HepG2 (cell line): ENCODE measurements at regions not wholly inside any gene's neighbourhood (a gene's known extent, or its start where the extent isn't known, plus 50 kb on each side); places are given as distances from the start of the nearest gene placed in this dataset.

Experiments used
- ATAC-seq: fragments of 200-7000 bp; cut with Tn5 transposase; 3 replicates; pipeline ENCODE4 v1.9.1; 2020; ENCODE audit warnings: mild to moderate bottlenecking, moderate library complexity
- BruUV-seq: library from RNA; stranded (reverse); fragments of 400-500 nt; replicated peaks from 2 replicates; lab custom pipeline; 2021; lab: Mats Ljungman, UMichigan
- CTCF ChIA-PET: fragments of 300-600 bp; formaldehyde crosslinking; extraction: SDS; loops from one replicate; lab custom pipeline; 2021; ENCODE audit warnings: low total read pairs, inconsistent platforms, low intra/inter-chr PET ratio; lab: Yijun Ruan, JAX
- POLR2A ChIA-PET: fragments of 350-600 bp; sonication (Branson Sonifier 250); formaldehyde crosslinking; loops from one replicate; lab custom pipeline; 2020; ENCODE audit warnings: antibody characterized with exemption, inconsistent platforms; lab: Yijun Ruan, JAX
- DNase-seq: peaks from one replicate; pipeline ENCODE4 v3.0.0-alpha.2; 2015; ENCODE audit warnings: low spot score
- FAIRE-seq: peaks from 3 replicates; lab custom pipeline; 2011; peaks lifted over from hg19 to GRCh38; lab: Jason Lieb, UNC
- H2AFZ ChIP-seq: one replicate; pipeline ENCODE4 v1.6.1; 2011; ENCODE audit warnings: low read length, inconsistent platforms
- H3K27ac ChIP-seq: fragments of 300-600 bp; 3 replicates; pipeline ENCODE4 v1.8.0; 2011; ENCODE audit warnings: mixed run types, mild to moderate bottlenecking, mixed read lengths, low read length, inconsistent platforms; ENCODE audit not compliant: insufficient read depth; ENCODE audit errors: extremely low read length
- H3K27me3 ChIP-seq, 2 experiments: fragments of 200-600 bp in 1 of 2; 2 replicates in 1 of 2; 3 replicates in 1 of 2; pipeline versions ENCODE4 v1.6.0 to v1.8.0; 2011; ENCODE audit warnings: low read length in 2 of 2, mild to moderate bottlenecking in 2 of 2, moderate library complexity in 2 of 2, inconsistent platforms in 1 of 2; ENCODE audit not compliant: insufficient read depth in 2 of 2, control insufficient read depth in 1 of 2
- H3K36me3 ChIP-seq, 2 experiments: fragments of 200-600 bp in 1 of 2; replicated peaks in 1 of 2; 2 replicates in 1 of 2; 3 replicates in 1 of 2; pipeline versions ENCODE4 v1.5.1 to v1.8.0; 2011; ENCODE audit warnings: low read length in 2 of 2, inconsistent platforms in 1 of 2; ENCODE audit not compliant: insufficient read depth in 2 of 2, control insufficient read depth in 1 of 2
- H3K4me1 ChIP-seq: 2 replicates; pipeline ENCODE4 v1.5.1; 2012; ENCODE audit warnings: low read length, inconsistent platforms; ENCODE audit not compliant: insufficient read depth
- H3K4me2 ChIP-seq: 2 replicates; pipeline ENCODE4 v1.6.0; 2011; ENCODE audit warnings: low read depth, low read length, inconsistent platforms
- H3K4me3 ChIP-seq, 3 experiments: fragments of 200-600 bp in 1 of 3; sonication (generic), shearing (Covaris generic) in 1 of 3; replicated peaks in 1 of 3; 2 replicates each; pipeline ENCODE4 v1.5.1; 2011 to 2016; ENCODE audit warnings: low read length in 3 of 3, inconsistent platforms in 2 of 3, low read depth in 2 of 3, mild to moderate bottlenecking in 2 of 3, control low read depth in 1 of 3, mixed read lengths in 1 of 3; ENCODE audit not compliant: insufficient read depth in 1 of 3
- H3K79me2 ChIP-seq: one replicate; pipeline ENCODE4 v1.6.1; 2011; ENCODE audit warnings: low read length, inconsistent platforms; ENCODE audit not compliant: insufficient read depth
- H3K9ac ChIP-seq: 2 replicates; pipeline ENCODE4 v1.6.0; 2011; ENCODE audit warnings: mild to moderate bottlenecking, low read depth, low read length, inconsistent platforms; ENCODE audit not compliant: insufficient read depth
- H3K9me3 ChIP-seq: 2 replicates; pipeline ENCODE4 v1.5.1; 2012; ENCODE audit warnings: mild to moderate bottlenecking, low read length
- H4K20me1 ChIP-seq: 2 replicates; pipeline ENCODE4 v1.6.0; 2011; ENCODE audit warnings: inconsistent platforms, mild to moderate bottlenecking, low read length, moderate library complexity; ENCODE audit not compliant: insufficient read depth
- AHR ChIP-seq: IDR thresholded peaks from 2 replicates; pipeline ENCODE4 v1.6.1; 2018; ENCODE audit warnings: missing genetic modification reagents, missing compliant biosample characterization
- ATF7 ChIP-seq, 2 experiments: fragments of 450-650 bp in 1 of 2; sonication (generic) in 1 of 2; formaldehyde crosslinking in 1 of 2; IDR thresholded peaks; 2 replicates each; pipeline versions ENCODE4 v1.4.0 to v1.6.1; 2016 to 2020; ENCODE audit warnings: antibody characterized with exemption in 1 of 2, mild to moderate bottlenecking in 1 of 2, missing genetic modification reagents in 1 of 2
- BRCA1 ChIP-seq: sonication (generic); formaldehyde crosslinking; IDR thresholded peaks from 2 replicates; pipeline ENCODE4 v1.4.0; 2020; ENCODE audit warnings: missing genetic modification reagents
- GPN1 ChIP-seq: sonication (generic); formaldehyde crosslinking; IDR thresholded peaks from 2 replicates; pipeline ENCODE4 v1.5.1; 2020; ENCODE audit warnings: missing genetic modification reagents, borderline replicate concordance
- PHF20 ChIP-seq: sonication (generic); formaldehyde crosslinking; IDR thresholded peaks from 2 replicates; pipeline ENCODE4 v1.5.0; 2020; ENCODE audit warnings: mild to moderate bottlenecking, missing genetic modification reagents
- POLR2G ChIP-seq: fragments of 200-400 bp; formaldehyde crosslinking; IDR thresholded peaks from 2 replicates; pipeline ENCODE4 v1.6.1; 2018; ENCODE audit warnings: mild to moderate bottlenecking, low read depth, low read length, moderate library complexity
- REXO4 ChIP-seq: sonication (generic); formaldehyde crosslinking; IDR thresholded peaks from 2 replicates; pipeline ENCODE4 v1.8.0; 2022; ENCODE audit warnings: missing genetic modification reagents, mild to moderate bottlenecking, borderline replicate concordance
- SMAD9 ChIP-seq: sonication (generic); formaldehyde crosslinking; IDR thresholded peaks from 2 replicates; pipeline ENCODE4 v1.5.1; 2020; ENCODE audit warnings: mild to moderate bottlenecking, missing genetic modification reagents
- SSRP1 ChIP-seq: IDR thresholded peaks from 2 replicates; pipeline ENCODE4 v1.6.1; 2016; ENCODE audit warnings: control low read depth
- ZBTB14 ChIP-seq: sonication (generic); formaldehyde crosslinking; IDR thresholded peaks from 2 replicates; pipeline ENCODE4 v1.4.0; 2020; ENCODE audit warnings: missing genetic modification reagents
- ZBTB21 ChIP-seq: sonication (generic); formaldehyde crosslinking; IDR thresholded peaks from 2 replicates; pipeline ENCODE4 v1.4.0; 2020; ENCODE audit warnings: missing genetic modification reagents
- ZFP62 ChIP-seq: sonication (generic); formaldehyde crosslinking; IDR thresholded peaks from 2 replicates; pipeline ENCODE4 v1.4.0; 2020; ENCODE audit warnings: missing genetic modification reagents
- ZNF547 ChIP-seq: sonication (generic); formaldehyde crosslinking; IDR thresholded peaks from 2 replicates; pipeline ENCODE4 v1.5.1; 2020; ENCODE audit warnings: mild to moderate bottlenecking, missing genetic modification reagents
- ZNF674 ChIP-seq: sonication (generic); formaldehyde crosslinking; IDR thresholded peaks from 2 replicates; pipeline ENCODE4 v1.5.0; 2020; ENCODE audit warnings: low read depth, mild to moderate bottlenecking, missing genetic modification reagents
- WGBS: methylation state at CpG from one replicate; pipeline ENCODE4 v1.1.6; 2017; ENCODE audit warnings: low lambda C conversion rate; 5-methylcytosine and 5-hydroxymethylcytosine counted together
- in situ Hi-C: cut with HindIII; loops from 2 replicates; pipeline ENCODE4 v1.10.0; 2017; ENCODE audit warnings: low pct_unique_long_range_greater_than_20kb; ENCODE audit not compliant: extremely low pct_ligation_motif_present
- intact Hi-C: fragments of 100-400 bp; cut with micrococcal nuclease; formaldehyde crosslinking; loops from one replicate; pipeline ENCODE4 v1.10.0; 2022; ENCODE audit not compliant: unreplicated experiment
- TF ChIP-seq, protein P1 (sequence below): sonication (generic); formaldehyde crosslinking; IDR thresholded peaks from 2 replicates; pipeline ENCODE4 v1.4.0; 2020; ENCODE audit warnings: missing genetic modification reagents, mild to moderate bottlenecking, borderline replicate concordance
- TF ChIP-seq, protein P2 (sequence below): sonication (generic); formaldehyde crosslinking; IDR thresholded peaks from 2 replicates; pipeline ENCODE4 v1.4.0; 2020; ENCODE audit warnings: missing genetic modification reagents; ENCODE audit errors: not compliant biosample characterization
- TF ChIP-seq, protein P3 (sequence below): sonication (generic); formaldehyde crosslinking; IDR thresholded peaks from 2 replicates; pipeline ENCODE4 v1.4.0; 2020; ENCODE audit warnings: missing genetic modification reagents

DNA sequence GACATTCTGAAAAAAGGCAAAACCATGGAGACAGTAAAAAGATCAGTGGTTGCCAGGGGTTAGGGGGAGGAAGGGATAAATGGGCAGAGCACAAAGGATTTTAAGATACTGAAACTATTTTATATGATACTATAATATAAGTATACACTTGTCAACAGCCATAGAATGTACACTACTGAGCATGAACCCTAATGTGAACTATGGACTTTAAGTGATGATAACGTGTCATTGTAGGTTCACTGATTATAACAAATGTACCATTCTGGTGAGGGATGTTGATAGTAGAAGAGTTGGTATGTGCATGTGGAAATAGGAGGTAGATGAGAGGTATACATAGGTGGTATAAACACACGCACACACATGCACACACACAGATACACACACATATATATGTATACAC is 241.6 kb downstream of the NOL4 start:
- no peak overlapping the region for H3K4me2 ChIP-seq
- CTCF ChIA-PET = no interaction called here
- no TSS peak for BruUV-seq

GRCh38 chr18:33960417-33960816 is 264.3 kb downstream of the NOL4 start:
- no peaks in the 10 kb centered on the region for H3K27me3 ChIP-seq
- in situ Hi-C loops (no loop called here), intact Hi-C loops (no loop called here)
- no peak overlapping the region for H3K9ac ChIP-seq
- ATAC-seq = no peak
- H3K79me2 ChIP-seq = no peaks in the 10 kb centered on the region
- no peaks in the 10 kb centered on the region for H3K36me3 ChIP-seq
- POLR2A ChIA-PET = no interaction called here
- H3K4me2 ChIP-seq = no peak overlapping the region
- H3K27ac ChIP-seq = no peak overlapping the region
- BruUV-seq = no TSS peak
- no peak overlapping the region for H3K4me3 ChIP-seq
- H2AFZ ChIP-seq = no peak overlapping the region
- DNase-seq = no peak
- no peaks in the 10 kb centered on the region for H3K4me1 ChIP-seq
- no peaks in the 10 kb centered on the region for H4K20me1 ChIP-seq
- no peaks in the 10 kb centered on the region; the same call in none of the 2 replicates for H3K9me3 ChIP-seq
- no peak for FAIRE-seq
- CTCF ChIA-PET = no interaction called here
- TF ChIP-seq BRCA1 (CRISPR knock-in tag) (no peak), ZBTB21 (CRISPR knock-in tag) (no peak), SMAD9 (no peak), SSRP1 (CRISPR knock-in tag) (no peak), ZNF547 (no peak), GPN1 (CRISPR knock-in tag) (no peak), ZFP62 (CRISPR knock-in tag) (no peak), ZBTB14 (CRISPR knock-in tag) (no peak), PHF20 (CRISPR knock-in tag) (no peak), POLR2G (no peak), ZNF674 (CRISPR knock-in tag) (no peak), REXO4 (CRISPR knock-in tag) (no peak)
- TF ChIP-seq, protein P1, sequence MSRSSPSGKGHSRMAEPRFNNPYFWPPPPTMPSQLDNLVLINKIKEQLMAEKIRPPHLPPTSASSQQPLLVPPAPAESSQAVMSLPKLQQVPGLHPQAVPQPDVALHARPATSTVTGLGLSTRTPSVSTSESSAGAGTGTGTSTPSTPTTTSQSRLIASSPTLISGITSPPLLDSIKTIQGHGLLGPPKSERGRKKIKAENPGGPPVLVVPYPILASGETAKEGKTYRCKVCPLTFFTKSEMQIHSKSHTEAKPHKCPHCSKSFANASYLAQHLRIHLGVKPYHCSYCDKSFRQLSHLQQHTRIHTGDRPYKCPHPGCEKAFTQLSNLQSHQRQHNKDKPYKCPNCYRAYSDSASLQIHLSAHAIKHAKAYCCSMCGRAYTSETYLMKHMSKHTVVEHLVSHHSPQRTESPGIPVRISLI (CRISPR knock-in tag) = no peak

More for the DNA sequence above, 241.6 kb downstream of the NOL4 start:
- Histone ChIP-seq H3K9ac (no peak overlapping the region), H3K4me3 (no peak overlapping the region), H2AFZ (no peak overlapping the region), H4K20me1 (no peaks in the 10 kb centered on the region), H3K4me1 (no peaks in the 10 kb centered on the region), H3K36me3 (no peaks in the 10 kb centered on the region), H3K9me3 (peaks cover 7% of the 10 kb centered on the region), H3K27me3 (no peaks in the 10 kb centered on the region), H3K27ac (no peak overlapping the region), H3K79me2 (no peaks in the 10 kb centered on the region)
- WGBS = 50% methylated on average over 2 of the region's 2 CpGs
- TF ChIP-seq, protein P2, sequence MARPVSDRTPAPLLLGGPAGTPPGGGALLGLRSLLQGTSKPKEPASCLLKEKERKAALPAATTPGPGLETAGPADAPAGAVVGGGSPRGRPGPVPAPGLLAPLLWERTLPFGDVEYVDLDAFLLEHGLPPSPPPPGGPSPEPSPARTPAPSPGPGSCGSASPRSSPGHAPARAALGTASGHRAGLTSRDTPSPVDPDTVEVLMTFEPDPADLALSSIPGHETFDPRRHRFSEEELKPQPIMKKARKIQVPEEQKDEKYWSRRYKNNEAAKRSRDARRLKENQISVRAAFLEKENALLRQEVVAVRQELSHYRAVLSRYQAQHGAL (CRISPR knock-in tag) = no peak
- no peak for TF ChIP-seq AHR (CRISPR knock-in tag)
- TF ChIP-seq ATF7 (IDR thresholded peaks at IDR 0.05) = no peak
- no peak for TF ChIP-seq ATF7 (CRISPR knock-in tag; IDR thresholded peaks at IDR 0.05)
- TF ChIP-seq, protein P3, sequence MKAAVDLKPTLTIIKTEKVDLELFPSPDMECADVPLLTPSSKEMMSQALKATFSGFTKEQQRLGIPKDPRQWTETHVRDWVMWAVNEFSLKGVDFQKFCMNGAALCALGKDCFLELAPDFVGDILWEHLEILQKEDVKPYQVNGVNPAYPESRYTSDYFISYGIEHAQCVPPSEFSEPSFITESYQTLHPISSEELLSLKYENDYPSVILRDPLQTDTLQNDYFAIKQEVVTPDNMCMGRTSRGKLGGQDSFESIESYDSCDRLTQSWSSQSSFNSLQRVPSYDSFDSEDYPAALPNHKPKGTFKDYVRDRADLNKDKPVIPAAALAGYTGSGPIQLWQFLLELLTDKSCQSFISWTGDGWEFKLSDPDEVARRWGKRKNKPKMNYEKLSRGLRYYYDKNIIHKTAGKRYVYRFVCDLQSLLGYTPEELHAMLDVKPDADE = no peak
- in situ Hi-C loops (no loop called here), intact Hi-C loops (no loop called here)
- DNase-seq = no peak
- POLR2A ChIA-PET = no interaction called here
- no peak for FAIRE-seq
- ATAC-seq = no peak
